Body of pancreas (tissue), 4 donors: ENCODE measurements at regions not wholly inside any gene's neighbourhood (a gene's known extent, or its start where the extent isn't known, plus 50 kb on each side); places are given as distances from the start of the nearest gene placed in this dataset.

Experiments used
- ATAC-seq: fragments of 150-250 bp; one replicate; pipeline ENCODE4 v1.9.1; 2016
- DNase-seq, 4 donors: peaks; one replicate each; pipeline ENCODE4 v3.0.0-alpha.2; 2019
- H3K27ac ChIP-seq, 4 donors: fragments of 200-600 bp; sonication (generic); 1 replicate in 3 of 4; 2 replicates in 1 of 4; pipeline versions ENCODE4 v1.5.1 to v1.6.1; 2016 to 2019; ENCODE audit warnings: mild to moderate bottlenecking in 1 of 4, mixed read lengths in 1 of 4, moderate library complexity in 1 of 4
- H3K27me3 ChIP-seq, 2 donors: fragments of 200-600 bp; sonication (generic); one replicate each; pipeline ENCODE4 v1.6.0; 2016; ENCODE audit warnings: mild to moderate bottlenecking in 1 of 2
- H3K36me3 ChIP-seq, 2 donors: fragments of 200-600 bp; sonication (generic); replicated peaks in 1 of 2; 2 replicates each; pipeline ENCODE4 v1.5.1; 2016; ENCODE audit warnings: low read depth in 2 of 2; ENCODE audit not compliant: insufficient read depth in 1 of 2
- H3K4me1 ChIP-seq: fragments of 200-600 bp; sonication (generic); one replicate; pipeline ENCODE4 v1.6.0; 2016
- H3K4me3 ChIP-seq, 2 donors: fragments of 200-600 bp; sonication (generic); 1 replicate in 1 of 2; 2 replicates in 1 of 2; pipeline ENCODE4 v1.5.1; 2016 to 2019
- H3K9me3 ChIP-seq, 3 donors: fragments of 200-600 bp; sonication (generic); 1 replicate in 2 of 3; 2 replicates in 1 of 3; pipeline ENCODE4 v1.5.1; 2016
- CTCF ChIP-seq, 7 experiments: fragments of 450-650 bp in 4 of 7; fragments of 200-600 bp in 3 of 7; sonication (generic) in 3 of 7; IDR thresholded peaks; one replicate each; pipeline ENCODE4 v1.5.1; 2016 to 2019; ENCODE audit warnings: antibody characterized with exemption in 7 of 7
- POLR2A ChIP-seq, 3 donors: fragments of 450-650 bp; IDR thresholded peaks; one replicate each; pipeline ENCODE4 v1.6.1; 2016; ENCODE audit warnings: antibody characterized with exemption in 3 of 3, mild to moderate bottlenecking in 2 of 3
- WGBS, 2 donors: methylation state at CpG; one replicate each; pipeline ENCODE4 v1.1.5; 2017; 5-methylcytosine and 5-hydroxymethylcytosine counted together
- intact Hi-C: fragments of 100-400 bp; cut with DNase I; formaldehyde crosslinking; loops from one replicate; pipeline ENCODE4 v1.15.1; 2023

- Histone ChIP-seq H3K27me3 (no peaks in the 10 kb centered on the region), H3K9me3 (no peaks in the 10 kb centered on the region), H3K36me3 (no peaks in the 10 kb centered on the region), H3K27ac (no peak overlapping the region), H3K4me1 (no peaks in the 10 kb centered on the region), H3K4me3 (no peak overlapping the region)
- no peak for DNase-seq
- 74 to 78% methylated on average over 5 of the region's 5 CpGs for WGBS, 2 donors
- TF ChIP-seq POLR2A (IDR thresholded peaks at IDR 0.05) (no peak), CTCF (IDR thresholded peaks at IDR 0.05) (no peak)
- ATAC-seq: no peak
- intact Hi-C loops: no loop called here
Measured at GRCh38 chr12:58725400-58726105, 194.8 kb downstream of the LRIG3 start.

DNA sequence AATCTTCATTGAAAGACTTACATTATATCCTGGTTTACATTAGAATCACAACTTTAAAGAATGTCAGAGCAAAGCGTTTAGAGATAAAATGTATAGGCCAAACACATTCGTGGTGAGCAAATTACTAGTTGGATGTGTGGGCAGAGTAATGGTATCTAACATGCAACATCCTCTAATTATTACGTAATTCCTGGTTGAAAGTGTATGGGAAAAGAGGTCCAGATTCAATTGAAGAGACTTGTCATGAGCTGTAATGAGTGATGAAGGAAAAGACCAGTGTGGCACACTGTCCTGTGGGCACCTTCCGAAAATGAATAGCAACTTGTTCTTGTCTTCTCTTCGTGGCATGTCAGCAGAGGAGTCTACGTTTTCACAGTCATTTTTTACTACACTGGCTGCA lies 192.8 kb downstream of the LRIG3 start:
- TF ChIP-seq POLR2A (IDR thresholded peaks at IDR 0.05) (no peak), CTCF (IDR thresholded peaks at IDR 0.05) (no peak)
- 75 to 82% methylated on average over 6 of the region's 6 CpGs for WGBS, 2 donors
- Histone ChIP-seq H3K36me3 (no peaks in the 10 kb centered on the region), H3K4me3 (no peak overlapping the region), H3K27ac (no peak overlapping the region), H3K9me3 (no peaks in the 10 kb centered on the region), H3K27me3 (no peaks in the 10 kb centered on the region), H3K4me1 (no peaks in the 10 kb centered on the region)
- DNase-seq (no peak), ATAC-seq (no peak)
- intact Hi-C loops: no loop called here

DNA sequence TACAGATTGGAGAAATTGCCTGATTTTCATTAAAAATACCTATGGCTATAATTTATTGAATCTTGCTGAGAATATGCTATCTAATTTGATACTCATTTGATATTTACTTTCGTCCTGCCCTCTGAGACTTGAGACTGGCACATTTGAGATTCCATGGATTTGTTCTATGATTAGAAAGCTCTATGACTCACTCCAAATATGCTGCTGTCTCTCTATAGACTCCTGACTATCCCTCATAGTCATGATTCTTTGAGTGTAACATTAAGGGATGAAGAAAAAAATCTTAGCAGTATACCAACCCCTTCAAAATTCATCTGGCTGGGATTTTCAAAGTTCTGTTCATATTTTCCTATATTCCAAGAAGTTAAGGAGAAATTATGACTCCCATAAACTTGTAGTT lies 191.9 kb downstream of the LRIG3 start:
- no peak overlapping the region for H3K4me3 ChIP-seq
- no peaks in the 10 kb centered on the region for H3K9me3 ChIP-seq
- no peaks in the 10 kb centered on the region for H3K4me1 ChIP-seq
- WGBS, 2 donors: 45 to 73% methylated on average over 1 of the region's 1 CpG
- no peak for ATAC-seq
- H3K27ac ChIP-seq: no peak overlapping the region
- no peak for TF ChIP-seq CTCF (IDR thresholded peaks at IDR 0.05)
- TF ChIP-seq POLR2A (IDR thresholded peaks at IDR 0.05): no peak
- DNase-seq: no peak
- intact Hi-C loops: no loop called here
- no peaks in the 10 kb centered on the region for H3K36me3 ChIP-seq
- H3K27me3 ChIP-seq: no peaks in the 10 kb centered on the region

GRCh38 chr12:58731096-58731495 lies 189.2 kb downstream of the LRIG3 start:
- Histone ChIP-seq H3K27ac (no peak overlapping the region), H3K4me3 (no peak overlapping the region), H3K4me1 (no peaks in the 10 kb centered on the region), H3K36me3 (no peaks in the 10 kb centered on the region), H3K9me3 (no peaks in the 10 kb centered on the region), H3K27me3 (no peaks in the 10 kb centered on the region)
- intact Hi-C loops: no loop called here
- no peak for ATAC-seq
- TF ChIP-seq CTCF (IDR thresholded peaks at IDR 0.05) (no peak), POLR2A (IDR thresholded peaks at IDR 0.05) (no peak)
- DNase-seq: no peak

DNA sequence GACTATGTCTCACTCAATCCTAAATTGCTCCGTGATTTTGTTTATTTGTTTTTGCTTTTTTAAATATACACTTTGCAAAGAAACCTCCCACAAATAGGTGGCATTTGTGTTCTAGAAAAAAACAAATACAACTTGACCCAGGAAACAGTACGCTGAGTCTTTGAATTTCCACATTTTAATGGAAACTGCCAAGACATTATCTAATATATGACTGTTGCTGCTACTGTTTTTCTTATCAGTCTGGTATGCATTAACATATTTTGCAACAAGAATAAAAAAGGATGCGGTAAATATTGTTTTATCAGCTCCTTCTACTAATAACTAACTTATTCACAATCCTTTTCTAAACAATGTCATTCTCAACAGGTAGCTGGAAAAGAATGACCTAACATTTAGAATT lies 187.4 kb downstream of the LRIG3 start:
- no peaks in the 10 kb centered on the region for H3K27me3 ChIP-seq
- H3K4me1 ChIP-seq: no peaks in the 10 kb centered on the region
- H3K27ac ChIP-seq: no peak overlapping the region
- intact Hi-C loops: no loop called here
- no peak for TF ChIP-seq CTCF (IDR thresholded peaks at IDR 0.05)
- no peak for TF ChIP-seq POLR2A (IDR thresholded peaks at IDR 0.05)
- H3K9me3 ChIP-seq: no peaks in the 10 kb centered on the region
- no peak overlapping the region for H3K4me3 ChIP-seq
- H3K36me3 ChIP-seq: no peaks in the 10 kb centered on the region
- 10 to 22% methylated on average over 3 of the region's 3 CpGs for WGBS, 2 donors
- ATAC-seq (no peak), DNase-seq (no peak)
